HG02798 (cell line): ENCODE measurements at regions not wholly inside any gene's neighbourhood (a gene's known extent, or its start where the extent isn't known, plus 50 kb on each side); places are given as distances from the start of the nearest gene placed in this dataset.

Experiments used
- ATAC-seq: cut with Tn5 transposase; IDR thresholded peaks from one replicate; pipeline ENCODE4 v1.9.1; 2021; ENCODE audit warnings: mild to moderate bottlenecking; ENCODE audit not compliant: unreplicated experiment, poor library complexity

GRCh38 chr16:85381738-85382592 lies 231.2 kb upstream of the GSE1 start:
- ATAC-seq: no peak

- no peak for ATAC-seq
These were observed 230.4 kb upstream of the GSE1 start for GRCh38 chr16:85382717-85383118.

- no peak for ATAC-seq
These were observed 229.0 kb upstream of the GSE1 start for GRCh38 chr16:85383836-85384832.

GRCh38 chr16:85384833-85385462 lies 228.2 kb upstream of the GSE1 start:
- no peak for ATAC-seq

DNA sequence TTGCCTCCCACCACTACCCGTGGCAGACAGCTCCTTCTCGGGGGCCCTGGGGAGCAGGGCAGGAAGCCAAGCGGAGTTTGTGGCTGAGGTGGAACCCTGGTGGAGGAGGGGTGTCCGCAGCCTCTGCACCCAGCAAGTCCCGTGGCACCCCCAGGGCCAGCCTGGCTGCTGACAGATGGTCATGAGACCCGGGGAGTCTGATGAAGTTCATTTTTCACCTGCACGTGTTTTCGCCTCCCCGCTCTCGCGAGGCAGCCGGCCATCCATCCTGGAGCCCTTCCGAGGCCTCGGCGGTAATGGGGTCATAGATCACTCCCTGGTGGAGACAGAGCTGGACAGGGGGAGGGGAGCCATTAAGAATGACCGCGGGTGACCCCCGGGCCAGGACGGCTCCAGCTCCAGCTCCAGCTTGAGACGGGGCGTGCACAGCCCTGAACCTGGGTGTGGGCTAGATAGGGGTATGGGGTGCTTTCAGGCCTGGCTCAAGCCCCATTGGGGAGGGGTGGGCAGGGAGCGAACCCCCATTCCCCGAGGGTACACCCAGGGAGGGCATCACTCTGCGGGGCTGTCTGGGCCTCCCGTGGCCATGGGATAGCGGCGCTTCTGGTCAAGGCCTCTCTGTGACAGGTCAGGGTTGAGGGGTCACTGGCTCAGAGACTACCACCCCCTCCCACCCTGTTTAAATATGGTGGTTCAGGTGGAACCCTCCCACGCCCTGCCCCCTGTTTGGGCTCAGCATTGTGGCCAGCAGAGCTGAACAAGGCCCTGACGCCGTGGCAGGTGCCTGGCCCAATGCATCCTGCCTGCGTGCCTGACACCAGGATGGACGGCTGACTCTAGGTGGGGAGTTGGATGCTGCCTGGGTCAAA lies 227.4 kb upstream of the GSE1 start:
- no peak for ATAC-seq

DNA sequence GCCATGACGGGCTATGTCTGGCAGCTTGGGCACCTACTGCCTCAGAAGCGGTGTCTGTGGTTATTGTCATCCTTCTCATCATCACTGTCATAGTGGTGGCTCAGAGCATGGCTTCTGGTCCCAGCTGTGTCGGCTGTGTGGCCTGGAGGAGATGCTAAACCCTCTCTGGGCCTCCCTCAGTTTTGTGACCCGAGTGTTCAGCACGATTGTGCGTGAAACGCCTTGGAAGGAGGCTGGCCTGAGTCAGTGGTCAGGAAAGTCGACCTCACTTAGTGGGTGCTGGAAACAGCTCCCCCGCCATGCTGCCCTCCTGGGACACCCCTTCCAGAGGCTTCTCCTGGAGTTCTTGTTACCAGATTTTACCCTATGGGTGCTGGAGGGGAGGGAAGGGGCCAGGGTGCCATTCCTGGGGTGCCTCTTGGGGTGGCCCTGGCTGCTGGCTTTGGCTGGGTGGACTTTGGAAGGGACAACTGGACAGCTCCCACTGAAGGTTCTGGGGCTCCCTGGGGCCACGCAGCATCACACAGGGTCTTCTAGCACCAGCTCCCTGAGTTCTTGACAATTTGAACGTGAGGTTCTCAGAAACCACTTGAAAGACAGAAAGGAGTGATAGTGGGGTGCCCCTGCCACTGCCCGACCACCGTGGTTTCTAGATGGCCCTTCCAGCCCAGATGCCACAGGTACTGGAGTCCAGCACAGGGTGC lies 226.5 kb upstream of the GSE1 start:
- ATAC-seq: no peak

DNA sequence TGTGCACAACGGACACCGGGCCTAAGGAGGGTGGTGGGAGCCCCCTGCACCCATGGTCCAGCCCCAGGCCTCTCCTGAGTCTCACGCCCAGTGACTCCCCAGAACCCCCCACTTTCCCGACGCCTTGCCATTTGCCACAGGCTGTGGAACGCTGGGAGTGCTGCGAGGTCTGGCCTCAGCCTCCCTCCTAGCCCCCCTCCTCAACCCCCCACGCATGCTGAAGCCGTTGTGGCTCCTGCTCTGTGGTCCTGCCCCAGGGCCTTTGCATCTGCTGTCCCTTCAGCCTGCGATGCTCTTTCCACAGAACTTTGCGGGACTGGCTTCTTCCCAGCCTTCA lies 226.0 kb upstream of the GSE1 start:
- ATAC-seq: no peak

DNA sequence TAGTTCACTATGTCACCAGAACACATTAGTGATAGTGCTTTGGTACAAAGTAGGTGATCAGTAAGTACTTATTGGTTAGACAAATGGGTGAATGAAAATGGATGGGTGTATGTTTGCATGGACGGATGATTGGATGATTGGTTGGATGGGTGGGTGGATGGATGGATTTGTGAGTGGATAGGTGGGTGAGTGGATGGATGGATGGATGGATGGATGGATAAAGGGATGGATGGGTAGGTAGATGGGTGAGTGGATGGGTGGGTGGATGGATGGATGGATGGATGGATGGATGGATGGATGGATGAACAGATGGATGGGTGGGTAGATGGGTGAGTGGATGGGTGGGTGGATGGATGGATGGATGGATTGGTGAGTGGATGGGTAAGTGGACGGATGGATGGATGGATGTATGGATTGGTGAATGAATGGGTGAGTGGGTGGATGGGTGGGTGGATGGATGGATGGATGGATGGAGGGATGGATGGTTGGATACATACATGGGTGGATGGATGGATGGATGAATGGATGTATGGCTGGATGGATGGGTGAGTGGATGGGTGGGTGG lies 225.3 kb upstream of the GSE1 start:
- ATAC-seq: no peak

DNA sequence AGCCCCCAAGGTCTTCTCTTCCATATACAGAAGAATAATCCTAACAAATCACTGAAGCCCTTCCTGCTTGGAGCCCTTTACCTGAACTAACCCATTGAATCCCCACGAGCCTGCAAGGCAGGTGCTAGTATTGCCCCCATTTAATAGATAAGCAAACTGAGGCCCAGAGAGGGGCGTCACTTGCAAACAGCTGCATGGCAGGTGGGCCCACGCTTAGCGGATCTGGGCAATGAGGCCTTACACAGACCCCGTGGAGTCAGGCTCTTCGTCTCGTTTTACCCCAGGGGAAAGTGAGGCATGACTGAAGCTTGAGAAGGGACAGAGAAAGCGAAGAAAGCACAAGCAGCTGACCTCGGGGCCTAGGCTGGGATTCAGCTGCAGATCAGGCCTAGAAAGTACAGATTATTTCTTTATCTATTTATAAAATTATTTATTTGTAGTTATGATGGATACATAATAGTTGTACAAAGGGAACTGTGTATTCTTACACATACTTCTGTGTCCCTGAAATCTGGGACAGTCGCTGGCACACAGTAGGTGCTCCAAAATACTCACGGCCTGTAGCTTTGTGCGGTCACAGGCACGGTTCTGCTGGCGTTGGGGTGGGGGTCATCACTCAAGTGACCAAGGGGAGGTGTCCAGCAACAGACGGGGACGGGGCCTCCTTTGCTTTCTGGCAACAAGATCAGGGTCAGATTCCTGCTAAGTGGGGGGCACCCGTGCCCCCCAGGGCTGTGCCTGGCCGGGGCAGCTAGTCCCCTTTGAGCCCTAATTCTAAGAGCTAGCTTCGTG lies 223.2 kb upstream of the GSE1 start:
- ATAC-seq: no peak

GRCh38 chr16:85390511-85391174 lies 222.5 kb upstream of the GSE1 start:
- no peak for ATAC-seq

DNA sequence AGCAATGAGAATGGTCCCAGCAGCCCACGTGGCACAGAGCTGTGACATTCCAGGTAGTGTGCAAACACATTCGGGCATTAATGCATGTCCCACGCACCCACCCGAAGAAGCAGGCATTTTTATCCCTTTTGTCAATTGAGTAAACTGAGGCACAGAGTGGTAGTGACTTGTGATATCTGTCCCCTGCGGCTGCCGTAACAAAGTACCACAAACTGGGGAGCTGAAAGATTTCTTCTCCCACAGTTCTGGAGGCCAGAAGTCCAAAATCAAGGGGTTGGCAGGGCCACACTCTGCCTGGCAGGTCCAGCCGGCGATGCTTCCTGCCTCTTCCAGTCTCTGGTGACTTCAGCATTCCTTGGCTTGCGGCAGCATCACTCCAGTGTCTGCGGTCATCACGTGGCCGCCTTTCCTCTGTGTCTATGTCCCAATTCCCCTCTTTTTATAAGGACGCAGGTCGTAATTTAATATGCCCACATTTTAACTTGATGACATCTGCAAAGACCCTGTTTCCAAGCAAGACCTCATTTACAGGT lies 221.9 kb upstream of the GSE1 start:
- no peak for ATAC-seq

DNA sequence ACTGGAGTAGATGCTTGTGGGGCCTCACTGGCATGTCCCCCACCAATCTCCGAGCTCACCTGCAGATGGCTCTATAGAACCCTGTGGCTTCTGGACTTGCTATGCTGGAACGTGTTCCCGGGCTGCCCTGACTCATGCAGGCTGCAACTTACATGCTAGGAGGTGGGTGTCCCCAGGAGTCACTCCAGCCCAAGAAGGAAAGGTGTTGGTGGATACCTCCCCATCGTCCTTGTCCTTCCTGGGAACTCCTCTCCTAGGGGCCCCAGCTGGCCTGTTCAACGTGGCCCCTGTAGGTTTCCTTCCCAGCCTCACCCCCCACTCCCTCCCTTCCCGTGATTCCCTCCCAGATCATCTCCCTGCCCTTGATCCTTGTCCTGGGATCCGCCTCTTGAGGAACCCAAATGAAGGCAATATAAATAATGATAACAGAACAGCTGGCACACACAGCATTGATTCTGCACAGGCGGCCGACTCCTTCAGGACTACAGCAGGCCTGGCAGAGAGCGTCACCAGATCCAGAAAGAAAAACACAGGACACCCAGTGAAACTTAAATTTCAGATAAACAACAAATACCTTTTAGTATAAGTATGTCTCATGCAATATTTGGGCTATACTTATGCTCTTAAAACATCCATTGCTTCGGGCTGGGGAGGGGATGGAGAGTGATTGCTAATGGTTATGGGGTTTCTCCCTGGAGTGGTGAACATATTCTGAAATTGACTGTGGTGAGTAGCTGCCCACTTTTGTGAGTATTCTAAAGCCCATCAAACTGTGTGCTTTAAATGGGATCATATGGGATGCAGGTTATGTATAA lies 221.1 kb upstream of the GSE1 start:
- ATAC-seq: no peak

GRCh38 chr16:85392756-85393673 lies 220.1 kb upstream of the GSE1 start:
- no peak for ATAC-seq

DNA sequence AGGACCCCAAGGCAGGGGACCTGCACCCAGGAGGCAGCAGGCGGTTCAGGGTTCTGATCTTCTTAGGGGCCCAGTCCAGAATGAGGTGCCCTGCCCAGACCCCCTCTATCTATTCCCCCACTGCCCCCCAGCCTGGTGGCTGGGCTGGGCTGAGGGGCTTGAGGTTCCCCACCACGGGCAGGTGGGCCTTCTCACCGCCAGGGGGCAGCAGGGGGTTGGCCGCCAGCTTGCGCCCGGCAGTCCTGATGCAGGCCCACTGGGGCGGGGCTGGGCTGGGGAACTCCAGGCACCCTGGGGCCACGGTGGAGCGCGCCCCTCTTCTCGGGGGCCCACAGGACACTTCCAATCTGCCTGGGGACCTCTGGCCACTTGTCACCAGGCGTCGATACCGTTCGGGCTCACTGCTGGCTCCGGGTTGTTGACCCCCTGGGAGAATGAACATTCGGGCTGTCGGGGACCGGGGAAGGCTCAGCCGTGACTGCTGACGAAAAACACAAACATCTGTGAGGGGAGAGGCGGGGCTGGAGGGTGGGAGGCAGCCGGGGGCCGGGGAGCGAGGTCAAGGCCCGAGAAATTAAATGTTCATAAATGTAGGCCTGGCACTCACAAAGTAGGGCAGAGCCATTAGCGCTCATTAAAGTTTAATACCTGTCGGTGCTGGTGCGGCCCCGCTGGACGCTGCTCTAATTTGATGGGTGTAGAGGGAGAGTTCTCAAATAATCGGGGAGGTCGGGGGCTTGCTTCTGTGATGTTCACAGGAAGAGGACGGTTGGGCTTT lies 219.3 kb upstream of the GSE1 start:
- peak; percentile 45 for ATAC-seq
